ENCODE measurements at regions not wholly inside any gene's neighbourhood (a gene's known extent, or its start where the extent isn't known, plus 50 kb on each side); places are given as distances from the start of the nearest gene placed in this dataset.
"Not testable (repeated sequence)": the region's sequence is repeated elsewhere in the genome, so short reads cannot be mapped to it uniquely, and the experiment has no call there.

DNA sequence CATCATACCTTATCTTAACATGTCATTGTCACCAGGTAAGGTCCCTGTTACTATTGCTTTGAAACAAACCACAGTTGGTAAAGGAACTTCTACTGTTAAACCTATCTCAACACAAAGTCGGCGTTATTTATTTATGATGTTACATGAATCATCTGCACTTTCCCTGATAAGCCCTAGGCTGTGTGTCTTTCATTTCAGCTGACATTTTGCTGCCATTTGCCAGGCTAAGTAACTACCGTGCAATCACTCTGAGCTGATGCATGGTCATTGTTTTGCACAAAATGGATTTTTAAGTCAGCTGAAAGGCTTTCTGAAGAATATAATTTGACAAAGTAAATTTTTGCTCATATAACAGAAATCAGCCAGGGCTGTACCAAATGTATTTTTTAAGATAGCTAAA, 546.5 kb downstream of the ZNF608 start:
- DNase-seq: no peak

DNA sequence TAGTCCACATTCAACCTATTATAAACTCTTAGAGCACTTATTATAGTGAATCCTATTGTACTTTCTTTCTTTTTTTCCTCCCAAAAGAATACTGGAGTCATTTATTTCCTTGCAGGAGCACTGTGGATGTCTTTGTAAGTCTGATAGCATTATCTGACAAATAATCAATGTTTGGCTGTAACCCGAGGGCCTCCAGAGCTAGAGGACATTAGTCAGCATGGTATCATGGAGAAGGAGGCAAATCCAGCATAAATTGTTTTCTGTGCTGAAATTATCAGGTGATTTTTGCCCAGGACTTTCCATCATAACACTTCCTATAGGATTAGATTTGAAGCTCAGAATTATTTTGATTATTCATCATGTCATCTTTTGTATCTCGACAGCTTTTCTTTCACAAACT, 551.0 kb downstream of the ZNF608 start:
- no peak for DNase-seq

GRCh38 chr5:124194282-124194681, 552.2 kb downstream of the ZNF608 start:
- DNase-seq: no peak

DNA sequence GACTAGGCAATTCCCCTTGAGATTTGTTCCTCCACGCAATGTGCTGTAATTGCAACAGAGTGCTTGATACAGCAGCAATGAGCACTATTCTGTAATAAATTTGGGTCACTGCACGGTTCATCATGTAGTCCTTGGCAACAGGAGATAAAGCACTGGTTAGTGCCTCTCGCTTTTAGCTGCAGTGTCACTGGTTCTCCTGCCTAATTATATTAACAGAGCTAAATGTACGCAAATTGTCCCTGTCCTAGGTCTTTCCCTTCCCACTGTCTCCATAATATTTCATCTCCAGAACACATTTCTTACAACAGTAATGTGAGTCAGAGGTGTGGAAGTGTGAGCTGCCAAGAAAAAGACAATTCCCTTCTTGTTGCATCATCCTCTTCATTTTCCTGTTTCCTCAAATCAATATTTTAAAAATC, 553.1 kb downstream of the ZNF608 start:
- no peak for DNase-seq

- DNase-seq: no peak
Observed at GRCh38 chr5:124192716-124193115, 553.7 kb downstream of the ZNF608 start.

DNA sequence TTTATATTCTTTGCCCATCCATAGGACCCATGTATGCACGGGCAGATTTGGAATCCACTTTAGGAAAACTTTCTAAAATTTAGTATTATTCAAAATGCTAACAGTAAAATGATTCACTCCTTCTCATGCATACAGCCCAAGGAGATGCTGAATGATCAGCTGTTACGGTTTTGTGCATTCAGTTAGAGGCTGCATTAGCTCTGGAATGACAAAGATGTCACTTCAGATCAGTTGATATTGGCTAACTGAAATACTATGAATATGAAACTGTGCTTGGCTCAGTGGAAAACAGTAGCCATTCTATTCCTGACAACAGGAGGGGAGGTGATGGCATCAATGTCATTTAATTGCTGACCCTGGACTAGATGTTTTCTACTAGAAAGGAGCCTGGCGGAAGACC, 560.7 kb downstream of the ZNF608 start:
- no peak for DNase-seq

- no peak for DNase-seq
Observed at GRCh38 chr5:124182133-124182532, 564.3 kb downstream of the ZNF608 start.

- no peak for DNase-seq
Observed at GRCh38 chr5:124180875-124181461, 565.5 kb downstream of the ZNF608 start.

GRCh38 chr5:124180299-124180874, 566.1 kb downstream of the ZNF608 start:
- no peak for DNase-seq

- DNase-seq: no peak
Observed at GRCh38 chr5:124179819-124180218, 566.6 kb downstream of the ZNF608 start.

DNA sequence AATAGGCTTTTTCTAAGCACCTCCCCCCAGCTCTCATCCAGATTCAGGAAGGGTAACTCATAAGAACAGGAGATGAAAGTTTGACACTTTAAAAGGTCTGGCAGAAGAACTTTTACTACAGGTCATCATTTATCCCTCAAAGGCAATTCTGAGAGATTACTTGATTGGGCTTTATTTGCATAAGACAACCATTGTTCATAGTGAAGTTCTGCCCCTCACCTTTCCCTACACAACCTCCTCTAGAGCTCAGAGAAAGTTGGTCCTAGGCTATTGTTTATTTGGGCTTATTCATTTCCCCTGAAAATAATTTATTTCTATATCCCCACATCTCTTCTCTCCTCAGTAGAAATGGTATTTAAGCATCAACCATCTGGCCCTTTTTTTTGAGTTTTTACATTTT, 568.4 kb downstream of the ZNF608 start:
- no peak for DNase-seq

- no peak for DNase-seq
Observed at GRCh38 chr5:124176692-124177091, 569.7 kb downstream of the ZNF608 start.

DNA sequence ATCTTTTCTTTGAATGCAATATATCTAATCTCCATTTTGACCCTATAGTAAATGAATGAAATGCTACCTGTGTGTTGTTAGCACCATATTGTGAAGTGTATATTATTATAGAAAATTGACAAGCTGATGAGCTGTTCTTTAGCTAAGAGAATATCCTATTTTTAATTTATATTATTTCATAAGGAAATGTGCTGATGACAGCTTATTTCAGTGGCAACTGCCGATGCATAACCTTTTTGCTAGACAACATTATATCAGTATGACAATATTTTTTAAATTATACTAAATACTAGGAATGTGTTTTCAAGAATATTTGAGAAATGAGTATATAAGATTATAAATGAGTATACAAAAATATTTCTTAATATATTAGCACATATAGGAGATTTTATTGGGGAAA, 573.1 kb downstream of the ZNF608 start:
- DNase-seq: no peak

GRCh38 chr5:124172389-124173003, 573.9 kb downstream of the ZNF608 start:
- DNase-seq: no peak

DNA sequence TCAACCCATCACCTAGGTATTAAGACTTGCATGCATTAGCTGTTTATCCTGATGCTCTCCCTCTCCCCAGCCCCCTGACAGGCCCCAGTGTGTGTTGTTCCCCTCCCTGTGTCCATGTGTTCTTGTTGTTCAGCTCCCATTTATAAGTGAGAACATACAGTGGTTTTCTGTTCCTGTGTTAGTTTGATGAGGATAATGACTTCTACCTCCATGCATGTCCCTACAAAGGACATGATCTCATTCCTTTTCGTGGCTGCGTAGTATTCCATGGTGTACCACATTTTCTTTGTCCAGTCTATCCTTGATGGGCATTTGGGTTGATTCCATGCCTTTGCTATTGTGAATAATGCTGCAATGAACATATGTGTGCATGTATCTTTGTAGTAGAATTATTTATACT, 578.3 kb downstream of the ZNF608 start:
- DNase-seq: not testable (repeated sequence)

- DNase-seq: no peak
Observed at GRCh38 chr5:124162767-124163532, 583.5 kb downstream of the ZNF608 start.

DNA sequence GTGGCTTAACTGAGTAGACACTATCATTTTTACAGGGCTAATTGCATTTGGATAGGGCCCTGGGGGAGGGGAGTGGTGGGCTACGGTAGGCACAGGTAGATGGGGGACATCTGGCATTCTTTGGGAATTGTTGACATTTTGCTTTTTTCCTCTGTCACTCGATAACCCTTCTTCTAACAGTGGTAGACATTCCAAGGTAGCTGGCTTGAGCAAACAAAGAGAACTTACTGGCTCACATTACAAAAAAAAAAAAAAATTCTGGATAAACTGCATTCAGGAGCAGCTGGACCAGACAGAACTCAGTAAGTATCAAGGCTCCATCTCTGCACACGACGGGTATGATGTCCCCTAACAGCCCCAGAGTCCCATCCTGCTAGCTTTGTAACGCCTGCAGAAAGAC, 585.2 kb downstream of the ZNF608 start:
- DNase-seq: no peak

DNA sequence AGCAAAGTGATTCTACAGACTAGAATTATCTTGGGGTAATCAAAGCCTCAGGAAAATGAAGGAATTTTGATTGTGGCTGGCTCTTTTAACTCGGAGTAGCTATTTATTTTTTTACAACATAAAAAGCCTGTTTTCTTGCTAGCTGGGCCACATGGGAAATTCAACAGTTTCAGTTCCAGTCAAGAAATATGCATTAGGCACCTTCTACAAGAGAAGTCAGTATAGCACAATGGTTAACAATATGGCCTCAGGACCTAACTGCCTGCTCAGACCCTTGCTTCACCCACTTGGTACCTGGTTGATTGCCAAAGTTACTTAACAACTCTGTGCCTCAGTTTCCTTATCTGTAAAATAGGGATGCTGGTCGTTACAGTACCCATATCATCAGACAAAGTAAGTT, 586.2 kb downstream of the ZNF608 start:
- DNase-seq: no peak

DNA sequence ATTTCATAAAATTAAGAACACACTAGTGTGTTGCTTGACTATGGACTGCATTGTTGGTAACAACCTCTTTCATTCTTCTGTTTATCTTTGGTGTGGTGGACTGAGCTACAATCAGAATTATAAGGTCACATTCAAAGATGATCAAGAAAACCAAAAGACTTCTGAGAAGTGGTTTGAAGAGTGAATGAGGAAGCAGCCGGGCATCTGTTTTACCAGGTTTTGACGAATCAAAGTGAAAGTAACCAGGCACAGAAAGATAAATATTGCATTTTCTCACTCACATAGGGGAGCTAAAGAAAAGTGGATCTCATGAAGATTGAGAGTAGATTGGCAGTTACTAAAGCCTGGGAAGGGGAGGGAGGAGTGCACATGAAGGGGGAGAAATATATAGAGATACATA, 589.1 kb downstream of the ZNF608 start:
- DNase-seq: no peak

DNA sequence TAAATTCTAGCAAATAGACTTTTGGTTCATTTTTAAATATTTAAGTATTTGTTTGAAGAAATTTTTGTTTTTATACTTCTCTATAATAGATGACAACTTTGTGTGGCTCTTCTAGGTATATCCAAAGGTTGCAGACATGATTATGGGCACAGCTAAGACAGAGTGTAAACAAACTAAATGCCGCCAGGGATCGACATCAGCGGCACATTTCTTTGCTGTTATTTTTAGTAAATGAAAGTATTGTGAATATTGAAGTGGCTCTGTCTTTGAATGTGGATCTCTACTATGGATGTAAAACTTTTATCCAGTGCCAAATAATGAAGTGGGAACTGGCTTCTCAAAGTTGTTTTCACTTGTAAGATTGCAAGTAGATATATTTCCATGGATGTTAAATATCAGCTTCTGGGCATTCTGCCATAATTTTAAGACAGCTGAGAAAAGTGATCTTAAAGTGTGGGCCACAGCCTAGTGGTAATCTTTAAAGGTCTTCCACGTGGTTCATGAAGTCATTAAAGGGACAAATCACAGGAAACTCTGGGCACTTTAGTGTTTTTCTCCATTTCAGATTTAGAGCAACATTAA, 589.9 kb downstream of the ZNF608 start:
- no peak for DNase-seq

- DNase-seq: no peak
Observed at GRCh38 chr5:124154714-124155113, 591.7 kb downstream of the ZNF608 start.

DNA sequence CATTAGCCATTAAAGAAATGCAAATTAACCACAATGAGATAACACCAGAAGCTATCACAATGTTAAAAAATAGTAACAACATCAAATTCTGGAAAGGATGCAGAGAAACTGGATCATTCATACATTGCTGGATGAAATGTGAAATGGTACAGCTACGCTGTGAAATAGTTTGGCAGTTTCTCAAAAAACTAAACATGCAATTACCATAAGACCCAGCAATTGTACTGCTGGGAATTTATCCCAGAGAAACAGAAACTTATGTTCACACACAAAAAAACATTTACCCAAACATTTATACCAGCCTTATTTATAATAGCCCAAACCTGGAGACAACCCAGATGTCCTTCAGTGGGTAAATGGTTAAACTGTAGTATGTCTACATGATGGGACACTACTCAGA, 592.9 kb downstream of the ZNF608 start:
- no peak for DNase-seq

GRCh38 chr5:124148574-124148973, 597.9 kb downstream of the ZNF608 start:
- DNase-seq: no peak

- no peak for DNase-seq
Observed at GRCh38 chr5:124140060-124140459, 606.4 kb downstream of the ZNF608 start.

Data from CD4-positive, alpha-beta T cell treated with Interferon gamma for 1 hour (primary cell).